ENCODE measurements at regions not wholly inside any gene's neighbourhood (a gene's known extent, or its start where the extent isn't known, plus 50 kb on each side); places are given as distances from the start of the nearest gene placed in this dataset.
"Not testable (repeated sequence)": the region's sequence is repeated elsewhere in the genome, so short reads cannot be mapped to it uniquely, and the experiment has no call there.

DNA sequence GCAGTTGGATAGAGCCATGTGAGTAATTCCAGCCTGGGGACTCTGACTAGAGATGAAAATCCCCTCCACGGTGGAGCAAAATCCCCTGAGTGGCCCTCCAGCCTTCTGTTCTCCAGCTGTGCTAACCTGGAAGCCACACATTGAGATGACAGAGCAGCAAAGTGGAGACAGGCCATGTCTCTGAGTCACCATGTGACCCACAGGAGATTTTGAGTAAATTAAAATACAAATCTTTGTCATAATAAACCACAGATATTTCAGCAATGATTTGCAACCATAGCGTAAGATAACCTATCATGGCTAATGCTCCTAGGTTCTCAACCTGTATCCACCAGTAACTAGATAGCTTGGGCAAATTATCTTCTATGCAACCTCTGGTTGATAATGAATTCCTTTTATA, 328.3 kb upstream of the DPP6 start:
- TF ChIP-seq, protein P1, sequence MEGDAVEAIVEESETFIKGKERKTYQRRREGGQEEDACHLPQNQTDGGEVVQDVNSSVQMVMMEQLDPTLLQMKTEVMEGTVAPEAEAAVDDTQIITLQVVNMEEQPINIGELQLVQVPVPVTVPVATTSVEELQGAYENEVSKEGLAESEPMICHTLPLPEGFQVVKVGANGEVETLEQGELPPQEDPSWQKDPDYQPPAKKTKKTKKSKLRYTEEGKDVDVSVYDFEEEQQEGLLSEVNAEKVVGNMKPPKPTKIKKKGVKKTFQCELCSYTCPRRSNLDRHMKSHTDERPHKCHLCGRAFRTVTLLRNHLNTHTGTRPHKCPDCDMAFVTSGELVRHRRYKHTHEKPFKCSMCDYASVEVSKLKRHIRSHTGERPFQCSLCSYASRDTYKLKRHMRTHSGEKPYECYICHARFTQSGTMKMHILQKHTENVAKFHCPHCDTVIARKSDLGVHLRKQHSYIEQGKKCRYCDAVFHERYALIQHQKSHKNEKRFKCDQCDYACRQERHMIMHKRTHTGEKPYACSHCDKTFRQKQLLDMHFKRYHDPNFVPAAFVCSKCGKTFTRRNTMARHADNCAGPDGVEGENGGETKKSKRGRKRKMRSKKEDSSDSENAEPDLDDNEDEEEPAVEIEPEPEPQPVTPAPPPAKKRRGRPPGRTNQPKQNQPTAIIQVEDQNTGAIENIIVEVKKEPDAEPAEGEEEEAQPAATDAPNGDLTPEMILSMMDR (IDR thresholded peaks at IDR 0.05; ENCODE audit: poor library complexity, severe bottlenecking): not testable (repeated sequence)
- TF ChIP-seq EP300 (conservative IDR thresholded peaks at IDR 0.05; ENCODE audit: poor library complexity, severe bottlenecking); EZH2 (IDR thresholded peaks at IDR 0.05; ENCODE audit: borderline replicate concordance, insufficient read depth, low read length, poor library complexity, severe bottlenecking); POLR2AphosphoS5 (IDR thresholded peaks at IDR 0.05): not testable (repeated sequence)
